Stimulated activated CD4-positive, alpha-beta T cell treated with anti-CD3 and anti-CD28 coated beads, Interleukin-4, amount 100 ng/mL, for 48 hours (primary cell): ENCODE measurements at regions not wholly inside any gene's neighbourhood (a gene's known extent, or its start where the extent isn't known, plus 50 kb on each side); places are given as distances from the start of the nearest gene placed in this dataset.
"Not testable (repeated sequence)": the region's sequence is repeated elsewhere in the genome, so short reads cannot be mapped to it uniquely, and the experiment has no call there.

Source experiments
- DNase-seq, 2 donors: peaks; one replicate each; pipeline ENCODE4 v3.0.0-alpha.2; 2020; ENCODE audit warnings: low read depth in 2 of 2

DNA sequence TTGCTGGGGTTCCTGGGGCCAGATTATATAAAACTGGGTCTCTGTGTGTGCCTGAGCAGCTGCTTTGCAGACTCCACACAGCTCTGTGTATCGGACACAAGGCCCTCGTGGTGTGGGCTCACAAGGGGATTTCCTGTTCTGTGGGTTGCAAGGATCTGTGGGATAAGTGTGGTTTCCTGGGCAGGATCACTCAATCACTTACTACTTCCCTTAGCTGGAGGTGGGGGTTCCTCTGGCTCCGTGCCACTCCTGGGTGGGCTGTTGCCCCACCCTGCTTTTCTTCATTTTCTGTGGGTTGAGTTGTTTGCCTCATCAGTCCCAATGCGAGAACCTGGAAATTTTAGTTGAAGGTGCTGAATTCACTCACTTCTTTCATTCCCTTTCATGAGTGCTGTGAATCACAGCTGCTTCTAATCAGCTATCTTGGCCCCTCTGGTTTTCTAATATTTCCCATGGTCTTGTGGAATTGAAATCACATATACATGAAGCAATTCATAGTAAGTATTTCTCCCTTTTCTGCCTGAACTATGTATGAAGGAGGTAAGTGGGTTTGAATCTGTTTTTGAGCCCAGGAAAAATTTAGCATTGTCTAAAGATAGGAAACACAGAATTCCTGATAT lies 196.3 kb downstream of the DCDC2C start:
- DNase-seq = no peak

DNA sequence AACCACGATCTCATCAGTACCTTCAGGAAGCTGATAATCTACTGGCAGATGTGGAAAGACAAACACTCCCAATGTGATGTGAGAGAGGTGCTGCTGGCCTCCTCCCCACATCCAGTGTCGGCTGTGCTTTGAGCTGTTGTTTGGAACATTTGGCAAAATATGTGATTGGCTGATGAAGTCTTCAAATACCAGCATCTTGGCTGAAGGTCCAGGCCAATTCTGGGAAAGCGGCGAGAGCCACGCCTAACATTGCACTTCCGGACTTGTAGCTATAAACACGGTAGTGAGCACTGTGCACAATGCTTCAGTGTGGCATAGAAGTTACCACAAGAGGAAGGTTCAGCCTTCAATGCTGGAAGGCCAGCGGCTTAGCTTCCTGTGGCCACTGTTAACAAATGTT lies 198.8 kb downstream of the DCDC2C start:
- DNase-seq = no peak

DNA sequence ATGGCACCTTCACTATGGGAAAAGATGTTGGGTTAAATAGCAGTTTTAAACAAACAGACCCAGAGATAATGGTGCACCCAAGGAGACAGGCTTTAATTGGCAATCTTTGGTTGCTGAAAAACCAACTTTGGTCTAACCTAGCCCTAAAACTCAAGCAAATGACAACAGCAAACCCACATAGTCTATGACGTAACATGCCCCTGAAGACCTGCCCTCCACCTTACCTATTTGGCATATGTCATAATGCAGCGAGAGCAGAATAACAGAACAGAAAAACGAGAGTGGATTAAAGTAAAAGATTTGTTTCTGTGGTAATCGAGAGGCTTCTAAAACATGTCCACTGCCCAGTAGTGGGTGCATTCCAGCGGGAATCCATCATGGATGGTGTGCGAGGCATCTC lies 200.7 kb downstream of the DCDC2C start:
- DNase-seq = no peak

DNA sequence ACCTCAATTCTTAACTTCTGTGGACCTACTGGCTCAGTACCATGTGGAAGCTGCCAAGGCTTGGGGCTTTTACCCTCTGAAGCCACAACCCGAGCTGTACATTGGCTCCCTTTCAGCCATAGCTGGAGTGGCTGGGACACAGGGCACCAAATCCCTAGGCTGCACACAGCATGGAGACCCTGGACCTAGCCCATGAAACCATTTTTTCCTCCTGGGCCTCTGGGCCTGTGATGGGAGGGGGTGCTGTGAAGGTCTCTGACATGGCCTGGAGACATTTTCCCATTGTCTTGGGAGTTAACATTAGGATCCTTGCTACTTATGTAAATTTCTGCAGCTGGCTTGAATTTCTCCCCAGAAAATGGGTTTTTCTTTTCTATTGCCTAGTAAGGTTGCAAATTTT lies 205.1 kb downstream of the DCDC2C start:
- DNase-seq = not testable (repeated sequence)

DNA sequence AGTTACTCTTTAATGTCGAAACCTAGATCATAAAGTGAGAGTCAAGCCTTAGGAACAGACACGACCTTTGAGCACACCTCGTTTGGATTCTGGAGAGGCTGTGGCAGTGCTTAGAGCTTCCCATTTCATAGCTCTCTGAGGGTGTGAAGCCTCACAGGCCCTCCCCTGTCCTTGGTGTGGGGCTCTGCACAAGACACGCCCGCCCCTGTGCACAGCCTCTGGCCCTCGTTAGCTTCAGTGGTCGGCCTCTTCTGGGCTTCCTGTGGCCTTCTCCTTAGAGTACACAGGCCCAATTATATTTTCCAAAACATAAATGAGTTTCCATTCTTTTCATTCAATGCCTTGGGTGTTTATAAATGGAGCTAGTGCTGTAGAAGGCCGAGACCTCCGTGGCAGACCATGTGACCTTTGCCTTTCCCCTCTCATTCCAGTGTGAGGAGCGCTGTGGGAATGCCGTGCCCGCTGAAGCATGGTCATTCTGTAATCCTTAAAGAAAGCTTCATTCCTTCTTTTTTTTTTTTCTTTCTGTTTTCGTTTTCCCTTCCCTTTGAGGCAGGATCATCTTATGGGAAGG lies 208.6 kb downstream of the DCDC2C start:
- DNase-seq = no peak

DNA sequence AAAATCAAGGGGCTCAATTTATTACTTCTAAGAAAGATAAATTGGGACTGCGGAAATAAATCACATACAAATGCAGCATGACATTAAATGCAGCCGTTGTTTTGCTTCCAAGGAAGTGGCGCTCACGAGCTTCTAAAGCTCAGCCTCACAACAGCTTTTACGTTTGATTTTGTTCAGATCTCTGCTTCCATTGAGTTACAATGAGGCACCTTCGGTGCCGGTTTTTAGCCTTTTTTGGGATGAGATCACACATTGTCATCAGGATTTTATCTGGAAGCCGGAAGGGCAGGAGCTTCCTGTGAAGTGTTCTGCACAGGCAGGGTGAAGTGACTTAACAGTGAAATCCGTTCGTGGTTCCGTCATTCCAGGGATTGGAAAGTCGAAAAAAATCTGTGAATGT lies 209.8 kb downstream of the DCDC2C start:
- DNase-seq = no peak

DNA sequence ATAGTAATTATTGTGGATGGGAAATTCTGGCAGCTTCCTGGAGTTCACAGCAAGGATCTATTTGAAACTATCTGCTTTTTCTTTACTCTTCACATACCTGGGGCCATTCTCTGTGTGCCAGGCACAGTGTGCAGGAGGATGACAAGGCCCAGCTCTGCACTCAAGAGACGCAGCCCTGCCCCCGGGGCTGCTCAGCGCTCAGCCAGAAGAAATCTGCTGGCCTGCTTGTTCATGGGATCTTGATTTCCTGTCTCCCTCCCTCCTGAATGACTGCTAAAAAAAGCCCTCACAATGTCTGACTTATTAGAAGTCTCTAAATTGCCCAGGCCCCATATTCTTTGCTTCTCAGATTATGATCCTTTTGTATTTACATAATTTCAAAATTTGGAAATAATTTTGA lies 210.9 kb downstream of the DCDC2C start:
- no peak for DNase-seq

DNA sequence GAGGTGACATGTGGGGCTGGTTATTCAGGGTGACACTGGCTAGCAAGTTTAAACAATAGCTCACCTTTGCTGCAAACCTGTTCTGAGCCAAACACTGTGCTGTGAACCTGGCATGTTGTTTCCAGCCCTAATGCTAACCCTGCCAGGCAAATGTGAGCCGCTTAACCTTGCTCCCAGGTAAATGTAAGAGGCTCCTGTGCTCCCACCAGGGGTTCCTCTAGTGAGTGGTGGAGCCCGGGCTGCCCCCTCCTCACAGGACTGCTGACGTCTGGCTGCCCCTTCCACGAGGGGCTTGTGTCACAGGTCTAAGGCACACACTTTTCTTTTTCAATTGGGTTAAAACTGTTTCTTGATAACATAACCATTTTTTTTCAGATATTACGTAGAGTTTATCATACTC lies 223.7 kb downstream of the DCDC2C start:
- no peak for DNase-seq

GRCh38 chr2:3929374-3929773 lies 226.0 kb downstream of the DCDC2C start:
- no peak for DNase-seq

DNA sequence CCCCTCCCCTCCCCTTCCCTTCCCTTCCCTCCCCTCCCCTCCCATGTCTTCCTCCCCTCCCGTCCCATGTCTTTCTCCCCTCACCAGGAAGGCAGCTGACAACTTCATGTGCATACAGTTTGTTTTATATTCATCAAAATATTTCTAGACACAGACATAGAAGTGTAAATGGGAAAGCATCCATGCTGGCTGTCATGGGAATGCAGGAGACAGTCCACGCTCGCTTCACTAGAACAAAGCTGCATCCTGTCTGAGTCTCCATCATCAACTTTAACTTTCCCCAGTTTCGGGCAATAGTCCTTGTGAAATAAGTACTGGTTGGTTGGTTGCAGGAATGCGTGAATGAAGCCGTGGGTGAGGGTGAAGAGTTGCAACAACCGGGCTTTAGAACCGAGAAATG lies 226.9 kb downstream of the DCDC2C start:
- DNase-seq = no peak

DNA sequence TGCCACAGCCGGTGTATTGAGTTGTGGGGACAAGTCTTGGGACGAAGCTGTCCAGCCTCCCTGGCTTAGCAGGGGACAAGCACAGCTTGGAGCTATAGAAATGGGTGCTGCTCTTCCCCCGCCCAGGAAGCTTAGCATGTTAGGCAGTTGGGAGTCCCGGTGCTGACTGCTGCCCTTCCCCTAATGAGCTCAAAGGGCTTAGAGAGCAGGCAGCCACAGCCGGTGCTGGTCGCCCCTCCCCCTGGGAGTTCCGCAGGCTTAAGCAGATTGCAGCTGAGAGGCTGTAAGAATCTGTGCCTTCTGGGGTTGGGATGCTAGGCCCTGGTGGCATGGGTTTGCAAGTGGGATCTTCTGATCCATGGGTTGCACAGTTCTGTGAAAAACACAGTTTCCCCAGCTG lies 237.3 kb downstream of the DCDC2C start:
- no peak for DNase-seq

- no peak for DNase-seq
These were observed 239.5 kb downstream of the DCDC2C start for GRCh38 chr2:3942841-3943240.

DNA sequence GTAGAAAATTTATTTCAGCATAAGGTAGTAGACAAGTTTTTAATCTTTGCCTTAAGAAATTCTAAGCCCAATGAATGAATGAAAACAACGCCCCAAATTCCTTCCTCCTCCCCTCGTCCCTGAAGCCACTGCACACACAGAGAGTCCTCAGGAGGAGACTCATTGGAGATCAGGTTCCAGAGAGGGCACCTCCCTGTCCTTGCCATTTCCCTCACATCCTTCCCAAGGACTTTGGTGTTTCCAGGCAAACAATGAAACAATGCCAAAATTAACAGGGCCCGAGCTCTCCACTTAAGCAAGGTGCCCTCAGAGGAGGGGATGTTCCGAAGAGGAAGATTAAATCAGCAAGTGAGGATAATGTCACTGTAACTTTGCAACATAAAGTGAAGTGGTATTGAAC lies 240.7 kb downstream of the DCDC2C start:
- DNase-seq = no peak

DNA sequence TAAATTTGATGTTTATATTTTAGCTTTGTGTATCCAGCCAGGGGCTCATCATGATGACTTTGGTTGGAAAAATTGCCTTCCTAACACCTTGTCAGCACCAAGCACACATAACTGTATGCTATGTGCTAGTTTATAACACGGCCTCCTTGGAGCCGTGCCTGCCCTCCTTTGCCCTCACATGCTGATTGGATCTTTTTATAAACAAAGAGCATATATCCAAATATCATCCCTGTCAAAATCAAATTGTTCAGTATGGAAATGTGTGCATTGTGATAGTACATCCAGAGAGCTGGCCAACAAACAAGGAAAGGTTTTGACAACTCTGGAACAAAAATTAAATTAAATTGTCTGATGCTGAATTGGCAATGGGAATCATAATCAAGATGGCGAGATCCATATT lies 241.5 kb downstream of the DCDC2C start:
- no peak for DNase-seq

GRCh38 chr2:3948191-3948590 lies 244.8 kb downstream of the DCDC2C start:
- no peak for DNase-seq

DNA sequence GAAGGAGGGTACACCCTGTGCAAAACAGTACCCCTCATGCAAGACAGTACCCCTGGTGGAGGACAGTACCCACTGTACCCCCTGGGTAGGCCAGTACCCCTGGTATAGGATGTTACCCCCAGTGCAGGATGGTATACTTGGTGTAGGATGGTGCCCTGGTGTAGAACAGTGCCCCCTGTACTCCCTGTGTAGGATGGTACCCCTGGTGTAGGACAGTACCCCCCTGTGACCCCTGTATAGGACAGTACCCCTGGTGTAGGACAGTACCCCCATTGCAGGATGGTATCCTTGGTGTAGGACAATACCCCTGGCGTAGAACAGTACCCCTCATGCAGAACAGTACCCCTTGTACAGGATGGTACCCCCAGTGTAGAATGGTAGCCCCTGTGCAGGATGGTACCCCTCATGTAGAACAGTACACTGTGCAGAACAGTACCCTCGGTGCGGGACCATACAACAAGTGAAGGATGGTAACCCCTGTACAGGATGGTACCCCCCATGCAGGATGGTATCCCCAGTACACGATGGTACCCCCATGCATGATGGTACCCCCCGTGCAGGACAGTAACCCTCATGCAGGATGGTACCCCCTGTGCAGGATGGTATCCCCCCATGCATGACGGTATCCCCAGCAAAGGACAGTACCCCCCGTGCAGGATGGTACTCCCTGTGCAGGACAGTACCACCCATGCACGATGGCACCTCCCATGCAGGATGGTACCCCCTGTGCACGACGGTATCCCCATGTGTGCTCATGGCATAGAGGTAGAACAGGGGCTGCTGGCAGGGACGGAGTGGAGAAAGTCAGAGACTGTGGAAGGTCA lies 248.0 kb downstream of the DCDC2C start:
- no peak for DNase-seq

DNA sequence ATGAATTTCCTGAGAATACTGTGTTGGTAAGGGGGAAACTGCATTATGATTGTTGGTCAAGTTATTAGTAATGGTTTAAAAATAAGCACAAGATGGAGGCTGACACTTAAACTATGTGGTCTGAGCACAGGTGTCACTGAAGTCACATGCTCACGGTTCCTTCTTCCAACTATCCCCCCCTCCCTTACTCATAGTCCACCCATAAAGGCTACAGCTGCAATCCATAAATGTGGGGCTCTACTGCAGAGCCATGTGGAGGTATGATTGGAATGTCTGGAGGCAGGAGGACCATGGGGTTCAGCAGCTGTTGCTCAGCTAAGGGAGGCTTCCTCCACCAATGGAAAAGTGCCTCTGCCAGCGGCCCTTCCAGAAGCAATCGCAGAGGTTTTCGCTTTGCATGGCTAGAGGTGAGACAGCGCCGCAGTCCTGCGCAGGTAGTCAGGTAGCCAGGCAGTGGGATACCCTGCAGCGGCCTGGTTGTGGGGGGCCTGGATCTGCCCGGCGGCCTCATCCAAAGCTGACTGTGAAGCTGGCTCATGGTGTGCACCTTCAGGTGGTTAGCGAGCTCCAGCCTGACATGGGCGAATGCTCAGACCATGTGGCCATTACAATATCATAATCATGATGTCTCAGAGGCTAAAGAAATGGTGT lies 249.6 kb downstream of the DCDC2C start:
- no peak for DNase-seq

DNA sequence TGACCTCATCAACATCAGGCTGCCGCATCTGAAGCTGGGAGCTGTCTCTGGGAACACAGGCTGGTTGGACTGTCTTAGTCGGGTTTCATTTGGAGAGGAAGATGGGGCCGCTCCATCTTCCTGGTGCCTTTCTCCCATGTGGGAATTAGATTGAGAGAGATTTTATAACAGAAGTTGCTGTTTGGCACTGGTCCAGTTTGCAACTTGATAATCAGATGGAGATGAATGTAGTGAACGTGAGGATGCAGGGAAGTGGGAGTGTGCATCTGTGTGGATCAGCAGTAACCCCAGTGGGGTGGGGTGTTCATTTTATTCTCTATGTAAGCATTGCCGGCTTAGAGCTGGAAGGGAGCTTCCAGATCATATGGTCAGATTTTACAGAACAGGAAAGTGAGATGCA lies 250.9 kb downstream of the DCDC2C start:
- DNase-seq = no peak

GRCh38 chr2:3956406-3956805 lies 253.0 kb downstream of the DCDC2C start:
- DNase-seq = no peak

GRCh38 chr2:3956892-3957291 lies 253.5 kb downstream of the DCDC2C start:
- no peak for DNase-seq

- no peak for DNase-seq
These were observed 255.1 kb downstream of the DCDC2C start for GRCh38 chr2:3958465-3958864.

DNA sequence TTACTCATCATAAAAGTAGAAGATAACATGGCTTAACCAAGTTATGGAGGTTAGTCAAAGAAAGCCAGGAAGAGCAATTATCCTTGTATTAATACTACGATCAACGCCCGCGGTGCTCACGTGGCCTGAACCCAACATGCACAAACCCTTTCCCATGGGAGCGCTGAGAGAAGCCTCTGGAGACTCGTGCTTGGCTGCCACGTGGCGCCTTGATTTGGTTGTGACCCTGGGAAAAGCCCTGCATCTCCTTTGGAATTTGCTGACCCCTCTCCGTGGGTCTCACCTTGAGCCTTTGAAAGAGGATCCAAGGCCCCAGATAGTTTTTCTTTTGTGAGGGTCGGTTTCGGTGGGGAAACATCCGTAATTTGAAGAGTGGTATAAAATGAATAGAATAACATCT lies 255.6 kb downstream of the DCDC2C start:
- no peak for DNase-seq

- DNase-seq = no peak
These were observed 256.0 kb downstream of the DCDC2C start for GRCh38 chr2:3959372-3959771.
